ENCODE measurements at regions not wholly inside any gene's neighbourhood (a gene's known extent, or its start where the extent isn't known, plus 50 kb on each side); places are given as distances from the start of the nearest gene placed in this dataset.

- Histone ChIP-seq H3K4me1 (ENCODE audit: control insufficient read depth in 2 of 2, insufficient read depth in 2 of 2, low read length in 1 of 2) (no peaks in the 10 kb centered on the region), H3K27me3 (ENCODE audit: control insufficient read depth in 1 of 2, insufficient read depth in 2 of 2, low read length in 2 of 2) (no peaks in the 10 kb centered on the region), H3K4me3 (ENCODE audit: low read depth in 1 of 2, low read length in 2 of 2) (no peak overlapping the region), H3K9me3 (ENCODE audit: control insufficient read depth in 2 of 2, insufficient read depth in 1 of 2, low read depth in 1 of 2, low read length in 1 of 2) (no peaks in the 10 kb centered on the region), H3K36me3 (ENCODE audit: control insufficient read depth in 2 of 2, insufficient read depth in 2 of 2, low read length in 1 of 2) (no peaks in the 10 kb centered on the region), H3K27ac (ENCODE audit: low read depth in 2 of 2, low read length in 1 of 2) (no peak overlapping the region)
- 43 to 74% methylated on average over 1 of the region's 1 CpG for WGBS, 2 donors
Observed at GRCh38 chr4:58602022-58602421, 1491.8 kb upstream of the IGFBP7 start.

- WGBS, 2 donors = 80 to 86% methylated on average over 2 of the region's 2 CpGs
- no peaks in the 10 kb centered on the region for H3K27me3 ChIP-seq (ENCODE audit: control insufficient read depth in 1 of 2, insufficient read depth in 2 of 2, low read length in 2 of 2)
- H3K36me3 ChIP-seq (ENCODE audit: control insufficient read depth in 2 of 2, insufficient read depth in 2 of 2, low read length in 1 of 2) = no peaks in the 10 kb centered on the region
- H3K4me3 ChIP-seq (ENCODE audit: low read depth in 1 of 2, low read length in 2 of 2) = no peak overlapping the region
- no peaks in the 10 kb centered on the region for H3K4me1 ChIP-seq (ENCODE audit: control insufficient read depth in 2 of 2, insufficient read depth in 2 of 2, low read length in 1 of 2)
- no peak overlapping the region for H3K27ac ChIP-seq (ENCODE audit: low read depth in 2 of 2, low read length in 1 of 2)
- no peaks in the 10 kb centered on the region for H3K9me3 ChIP-seq (ENCODE audit: control insufficient read depth in 2 of 2, insufficient read depth in 1 of 2, low read depth in 1 of 2, low read length in 1 of 2)
Observed at GRCh38 chr4:58600290-58600689, 1490.1 kb upstream of the IGFBP7 start.

- no peaks in the 10 kb centered on the region for H3K27me3 ChIP-seq (ENCODE audit: control insufficient read depth in 1 of 2, insufficient read depth in 2 of 2, low read length in 2 of 2)
- no peaks in the 10 kb centered on the region for H3K9me3 ChIP-seq (ENCODE audit: control insufficient read depth in 2 of 2, insufficient read depth in 1 of 2, low read depth in 1 of 2, low read length in 1 of 2)
- H3K4me3 ChIP-seq (ENCODE audit: low read depth in 1 of 2, low read length in 2 of 2) = no peak overlapping the region
- H3K27ac ChIP-seq (ENCODE audit: low read depth in 2 of 2, low read length in 1 of 2) = no peak overlapping the region
- H3K36me3 ChIP-seq (ENCODE audit: control insufficient read depth in 2 of 2, insufficient read depth in 2 of 2, low read length in 1 of 2) = no peaks in the 10 kb centered on the region
- no peaks in the 10 kb centered on the region for H3K4me1 ChIP-seq (ENCODE audit: control insufficient read depth in 2 of 2, insufficient read depth in 2 of 2, low read length in 1 of 2)
- WGBS, 2 donors = 52 to 55% methylated on average over 2 of the region's 2 CpGs
Observed at GRCh38 chr4:58590722-58591121, 1480.5 kb upstream of the IGFBP7 start.

GRCh38 chr4:58587856-58588255, 1477.7 kb upstream of the IGFBP7 start:
- Histone ChIP-seq H3K27me3 (ENCODE audit: control insufficient read depth in 1 of 2, insufficient read depth in 2 of 2, low read length in 2 of 2) (no peaks in the 10 kb centered on the region), H3K9me3 (ENCODE audit: control insufficient read depth in 2 of 2, insufficient read depth in 1 of 2, low read depth in 1 of 2, low read length in 1 of 2) (peaks cover 3 to 4% of the 10 kb centered on the region in 2 donors), H3K27ac (ENCODE audit: low read depth in 2 of 2, low read length in 1 of 2) (no peak overlapping the region), H3K4me3 (ENCODE audit: low read depth in 1 of 2, low read length in 2 of 2) (no peak overlapping the region), H3K36me3 (ENCODE audit: control insufficient read depth in 2 of 2, insufficient read depth in 2 of 2, low read length in 1 of 2) (no peaks in the 10 kb centered on the region), H3K4me1 (ENCODE audit: control insufficient read depth in 2 of 2, insufficient read depth in 2 of 2, low read length in 1 of 2) (no peaks in the 10 kb centered on the region)
- 75 to 81% methylated on average over 6 of the region's 6 CpGs for WGBS, 2 donors

- peaks cover 0 to 2% of the 10 kb centered on the region in 2 donors for H3K9me3 ChIP-seq (ENCODE audit: control insufficient read depth in 2 of 2, insufficient read depth in 1 of 2, low read depth in 1 of 2, low read length in 1 of 2)
- no peaks in the 10 kb centered on the region for H3K36me3 ChIP-seq (ENCODE audit: control insufficient read depth in 2 of 2, insufficient read depth in 2 of 2, low read length in 1 of 2)
- H3K27ac ChIP-seq (ENCODE audit: low read depth in 2 of 2, low read length in 1 of 2) = no peak overlapping the region
- WGBS, 2 donors = 24 to 32% methylated on average over 1 of the region's 1 CpG
- H3K27me3 ChIP-seq (ENCODE audit: control insufficient read depth in 1 of 2, insufficient read depth in 2 of 2, low read length in 2 of 2) = no peaks in the 10 kb centered on the region
- no peaks in the 10 kb centered on the region for H3K4me1 ChIP-seq (ENCODE audit: control insufficient read depth in 2 of 2, insufficient read depth in 2 of 2, low read length in 1 of 2)
- no peak overlapping the region for H3K4me3 ChIP-seq (ENCODE audit: low read depth in 1 of 2, low read length in 2 of 2)
Observed at GRCh38 chr4:58566260-58566659, 1456.1 kb upstream of the IGFBP7 start.

- no peaks in the 10 kb centered on the region for H3K27me3 ChIP-seq (ENCODE audit: control insufficient read depth in 1 of 2, insufficient read depth in 2 of 2, low read length in 2 of 2)
- H3K9me3 ChIP-seq (ENCODE audit: control insufficient read depth in 2 of 2, insufficient read depth in 1 of 2, low read depth in 1 of 2, low read length in 1 of 2) = no peaks in the 10 kb centered on the region
- WGBS, 2 donors = 73 to 79% methylated on average over 6 of the region's 6 CpGs
- no peak overlapping the region for H3K4me3 ChIP-seq (ENCODE audit: low read depth in 1 of 2, low read length in 2 of 2)
- no peaks in the 10 kb centered on the region for H3K36me3 ChIP-seq (ENCODE audit: control insufficient read depth in 2 of 2, insufficient read depth in 2 of 2, low read length in 1 of 2)
- no peaks in the 10 kb centered on the region for H3K4me1 ChIP-seq (ENCODE audit: control insufficient read depth in 2 of 2, insufficient read depth in 2 of 2, low read length in 1 of 2)
- no peak overlapping the region for H3K27ac ChIP-seq (ENCODE audit: low read depth in 2 of 2, low read length in 1 of 2)
Observed at GRCh38 chr4:58564695-58565475, 1454.7 kb upstream of the IGFBP7 start.

GRCh38 chr4:58561170-58561569, 1451.0 kb upstream of the IGFBP7 start:
- H3K9me3 ChIP-seq (ENCODE audit: control insufficient read depth in 2 of 2, insufficient read depth in 1 of 2, low read depth in 1 of 2, low read length in 1 of 2) = no peaks in the 10 kb centered on the region
- no peak overlapping the region for H3K27ac ChIP-seq (ENCODE audit: low read depth in 2 of 2, low read length in 1 of 2)
- no peaks in the 10 kb centered on the region for H3K36me3 ChIP-seq (ENCODE audit: control insufficient read depth in 2 of 2, insufficient read depth in 2 of 2, low read length in 1 of 2)
- no peaks in the 10 kb centered on the region for H3K27me3 ChIP-seq (ENCODE audit: control insufficient read depth in 1 of 2, insufficient read depth in 2 of 2, low read length in 2 of 2)
- H3K4me1 ChIP-seq (ENCODE audit: control insufficient read depth in 2 of 2, insufficient read depth in 2 of 2, low read length in 1 of 2) = no peaks in the 10 kb centered on the region
- WGBS, 2 donors = 44 to 45% methylated on average over 1 of the region's 1 CpG
- no peak overlapping the region for H3K4me3 ChIP-seq (ENCODE audit: low read depth in 1 of 2, low read length in 2 of 2)

- Histone ChIP-seq H3K27me3 (ENCODE audit: control insufficient read depth in 1 of 2, insufficient read depth in 2 of 2, low read length in 2 of 2) (no peaks in the 10 kb centered on the region), H3K9me3 (ENCODE audit: control insufficient read depth in 2 of 2, insufficient read depth in 1 of 2, low read depth in 1 of 2, low read length in 1 of 2) (no peaks in the 10 kb centered on the region), H3K4me3 (ENCODE audit: low read depth in 1 of 2, low read length in 2 of 2) (no peak overlapping the region), H3K4me1 (ENCODE audit: control insufficient read depth in 2 of 2, insufficient read depth in 2 of 2, low read length in 1 of 2) (no peaks in the 10 kb centered on the region), H3K27ac (ENCODE audit: low read depth in 2 of 2, low read length in 1 of 2) (no peak overlapping the region), H3K36me3 (ENCODE audit: control insufficient read depth in 2 of 2, insufficient read depth in 2 of 2, low read length in 1 of 2) (no peaks in the 10 kb centered on the region)
- 59 to 63% methylated on average over 1 of the region's 1 CpG for WGBS, 2 donors
Observed at GRCh38 chr4:58560736-58561135, 1450.6 kb upstream of the IGFBP7 start.

- WGBS, 2 donors = 46 to 59% methylated on average over 2 of the region's 2 CpGs
Observed at GRCh38 chr4:58553679-58554078, 1443.5 kb upstream of the IGFBP7 start.

GRCh38 chr4:58553031-58553430, 1442.8 kb upstream of the IGFBP7 start:
- Histone ChIP-seq H3K27me3 (ENCODE audit: control insufficient read depth in 1 of 2, insufficient read depth in 2 of 2, low read length in 2 of 2) (no peaks in the 10 kb centered on the region), H3K9me3 (ENCODE audit: control insufficient read depth in 2 of 2, insufficient read depth in 1 of 2, low read depth in 1 of 2, low read length in 1 of 2) (no peaks in the 10 kb centered on the region), H3K27ac (ENCODE audit: low read depth in 2 of 2, low read length in 1 of 2) (no peak overlapping the region), H3K4me1 (ENCODE audit: control insufficient read depth in 2 of 2, insufficient read depth in 2 of 2, low read length in 1 of 2) (no peaks in the 10 kb centered on the region), H3K4me3 (ENCODE audit: low read depth in 1 of 2, low read length in 2 of 2) (no peak overlapping the region), H3K36me3 (ENCODE audit: control insufficient read depth in 2 of 2, insufficient read depth in 2 of 2, low read length in 1 of 2) (no peaks in the 10 kb centered on the region)
- 64 to 77% methylated on average over 1 of the region's 1 CpG for WGBS, 2 donors

More at GRCh38 chr4:58553679-58554078, 1443.5 kb upstream of the IGFBP7 start:
- Histone ChIP-seq H3K36me3 (ENCODE audit: control insufficient read depth in 2 of 2, insufficient read depth in 2 of 2, low read length in 1 of 2) (no peaks in the 10 kb centered on the region), H3K4me3 (ENCODE audit: low read depth in 1 of 2, low read length in 2 of 2) (no peak overlapping the region), H3K4me1 (ENCODE audit: control insufficient read depth in 2 of 2, insufficient read depth in 2 of 2, low read length in 1 of 2) (no peaks in the 10 kb centered on the region), H3K9me3 (ENCODE audit: control insufficient read depth in 2 of 2, insufficient read depth in 1 of 2, low read depth in 1 of 2, low read length in 1 of 2) (no peaks in the 10 kb centered on the region), H3K27ac (ENCODE audit: low read depth in 2 of 2, low read length in 1 of 2) (no peak overlapping the region), H3K27me3 (ENCODE audit: control insufficient read depth in 1 of 2, insufficient read depth in 2 of 2, low read length in 2 of 2) (no peaks in the 10 kb centered on the region)

All from esophagus (tissue), 2 donors.